Left colon (tissue), 2 donors: ENCODE measurements at regions not wholly inside any gene's neighbourhood (a gene's known extent, or its start where the extent isn't known, plus 50 kb on each side); places are given as distances from the start of the nearest gene placed in this dataset.
A peak's percentile ranks its signal among the peaks of the same experiment; 100 is the strongest.

Source experiments
- ATAC-seq: fragments of 200-7000 bp; cut with Tn5 transposase; one replicate; pipeline ENCODE4 v1.9.1; 2020; ENCODE audit warnings: mild to moderate bottlenecking, moderate library complexity
- DNase-seq, 2 donors: peaks; one replicate each; pipeline ENCODE4 v3.0.0-alpha.2; 2020
- intact Hi-C, 2 donors: fragments of 100-400 bp; cut with DNase I in 1 of 2; cut with micrococcal nuclease in 1 of 2; formaldehyde crosslinking; loops; one replicate each; pipeline versions ENCODE4 v1.11.2 to v1.14.0; 2022; cut with DNase I, micrococcal nuclease
- donor health status: DM: no; HTN: no; CAD: no.
- donor health status: DM: yes; HTN: yes; CAD: no.

- DNase-seq (no peak), ATAC-seq (no peak)
- intact Hi-C loops = no loop called here
Observed at GRCh38 chr19:28034936-28035335, 1178.0 kb downstream of the UQCRFS1 start.

- DNase-seq (no peak), ATAC-seq (no peak)
- intact Hi-C loops = no loop called here
Observed at GRCh38 chr19:28028881-28029444, 1184.0 kb downstream of the UQCRFS1 start.

- ATAC-seq (no peak), DNase-seq (no peak)
- intact Hi-C loops = no loop called here
Observed at GRCh38 chr19:28027116-28027515, 1185.8 kb downstream of the UQCRFS1 start.

- DNase-seq (no peak), ATAC-seq (no peak)
- intact Hi-C loops = no loop called here
Observed at GRCh38 chr19:28026636-28027035, 1186.3 kb downstream of the UQCRFS1 start.

GRCh38 chr19:28024920-28025319, 1188.0 kb downstream of the UQCRFS1 start:
- DNase-seq (no peak), ATAC-seq (no peak)
- intact Hi-C loops = no loop called here

DNA sequence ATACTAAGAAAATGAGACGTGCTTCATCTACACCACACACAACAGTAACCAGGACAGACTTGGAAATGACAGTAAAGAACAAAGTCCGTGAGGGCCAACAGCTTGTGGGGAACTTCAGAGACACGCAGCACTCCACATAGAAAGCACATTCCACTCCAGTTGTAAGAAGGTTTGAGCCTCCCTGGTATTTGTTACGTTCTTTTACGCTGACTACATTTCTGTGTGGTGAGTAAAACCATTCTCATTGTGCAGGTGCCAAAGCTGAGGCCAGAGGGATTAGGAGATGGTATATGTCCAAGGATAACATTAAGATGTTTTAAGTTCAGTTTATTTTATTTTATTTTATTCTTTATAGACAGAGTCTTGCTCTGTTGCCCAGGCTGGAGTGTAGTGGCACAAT, 1189.9 kb downstream of the UQCRFS1 start:
- no peak for DNase-seq
- intact Hi-C loops = no loop called here
- no peak for ATAC-seq

DNA sequence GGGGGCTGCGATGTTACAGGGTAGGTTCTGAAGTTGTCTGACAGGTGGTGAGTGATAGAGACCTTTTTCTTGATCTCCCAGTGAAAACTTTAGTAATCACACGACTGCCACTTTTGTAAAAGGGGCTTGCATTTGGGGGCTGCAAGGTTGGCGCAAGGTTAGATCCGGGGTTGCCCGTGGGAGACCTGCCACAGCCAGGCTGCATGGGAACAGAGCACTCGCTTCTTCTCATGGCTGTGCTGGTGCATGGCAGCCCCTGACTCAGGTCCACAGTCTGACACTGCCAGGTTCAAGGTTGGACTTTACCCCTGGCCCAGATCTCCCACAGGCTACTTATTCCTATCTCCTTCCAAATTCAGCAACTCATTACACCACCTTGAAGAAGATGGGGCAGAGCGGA, 1190.4 kb downstream of the UQCRFS1 start:
- DNase-seq (no peak), ATAC-seq (no peak)
- intact Hi-C loops = no loop called here

DNA sequence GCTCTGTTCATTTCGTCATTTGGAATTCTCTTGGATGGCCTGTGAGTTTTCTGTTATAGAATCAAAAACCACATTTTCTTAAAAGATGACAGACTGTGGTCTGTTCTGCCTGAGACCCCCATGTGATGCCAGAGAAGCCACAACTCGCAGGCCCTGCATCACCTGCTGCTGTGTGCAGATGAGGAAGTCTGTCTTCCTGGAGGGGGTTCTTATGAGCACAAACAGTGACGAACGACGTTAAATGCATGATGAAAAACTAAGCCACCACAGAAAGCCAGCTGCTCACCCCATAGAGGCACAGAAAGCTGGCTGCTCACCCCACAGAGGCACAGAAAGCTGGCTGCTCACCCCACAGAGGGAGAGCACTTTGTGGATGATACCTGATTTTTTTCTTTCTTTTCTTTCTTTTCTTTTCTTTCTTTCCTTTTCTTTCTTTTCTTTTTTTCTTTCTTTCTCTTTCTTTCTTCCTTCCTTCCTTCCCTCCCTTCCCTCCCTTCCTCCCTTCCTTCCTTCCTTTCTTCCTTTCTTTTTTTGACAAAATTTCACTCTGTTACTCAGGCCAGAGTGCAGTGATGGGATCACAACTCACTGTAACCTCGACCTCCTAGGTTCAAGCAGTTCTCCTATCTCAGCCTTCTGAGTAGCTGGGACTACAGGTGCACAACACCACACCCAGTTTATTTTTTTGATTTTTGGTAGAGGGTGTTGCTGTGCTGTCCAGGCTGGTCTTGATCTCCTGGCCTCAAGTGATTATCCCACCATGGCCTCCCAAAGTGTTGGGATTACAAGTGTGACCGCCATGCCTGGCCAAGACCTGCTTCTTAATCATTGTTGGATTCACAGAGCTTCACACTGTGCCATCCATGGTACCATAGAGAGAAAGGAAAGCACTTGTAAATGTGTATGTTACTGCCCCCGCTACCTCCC, 1191.4 kb downstream of the UQCRFS1 start:
- DNase-seq (no peak), ATAC-seq (no peak)
- intact Hi-C loops = no loop called here

DNA sequence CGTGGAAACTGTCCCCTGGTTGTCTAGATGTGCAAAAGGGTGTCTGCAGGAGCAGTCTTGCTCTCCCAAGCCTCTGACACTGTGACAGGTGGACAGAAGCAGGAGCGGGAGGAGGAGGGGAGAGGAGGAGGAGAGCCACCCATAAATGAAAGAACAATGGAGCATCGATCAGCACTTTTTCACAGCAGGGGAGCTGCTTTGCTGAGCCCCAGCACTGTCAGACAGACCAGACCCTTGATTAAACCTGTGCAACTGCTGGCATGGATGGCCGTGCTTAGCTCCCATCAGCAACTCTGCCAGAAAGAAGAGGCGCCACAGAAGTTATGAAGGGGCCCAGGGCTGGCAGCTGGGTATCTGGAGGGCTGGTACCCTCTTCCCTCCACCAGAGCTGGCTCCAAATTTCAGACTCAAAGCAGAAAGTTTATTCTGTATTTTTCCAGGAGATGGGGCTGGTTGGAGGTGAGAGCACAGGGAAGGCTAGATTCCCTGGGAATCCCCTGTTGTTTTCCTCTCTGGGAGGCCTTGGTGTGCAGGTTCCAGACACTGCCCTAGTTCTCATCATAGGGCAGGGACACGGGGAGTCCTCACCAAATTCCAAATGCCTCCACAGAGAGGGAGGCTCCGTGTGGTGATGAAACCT, 1192.2 kb downstream of the UQCRFS1 start:
- ATAC-seq = no peak
- intact Hi-C loops = no loop called here
- DNase-seq = no peak

DNA sequence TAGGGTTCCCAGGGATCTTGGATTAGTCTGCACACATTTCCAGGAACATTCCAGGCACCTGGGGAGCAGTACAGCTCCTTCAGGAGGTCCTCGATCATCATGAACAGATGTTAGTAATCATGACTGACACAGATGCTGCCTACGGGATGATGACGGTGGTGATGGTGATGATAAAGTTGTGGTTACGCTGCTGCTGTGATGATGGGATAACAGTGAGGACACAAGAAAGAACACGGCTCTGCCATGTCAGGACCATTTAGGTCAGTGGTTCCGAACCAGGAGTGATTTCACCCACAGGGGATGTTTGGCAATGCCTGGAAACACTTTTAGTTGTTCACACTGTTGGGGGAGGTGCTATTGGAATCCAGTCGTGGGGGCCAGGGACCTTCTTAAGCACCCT, 1193.0 kb downstream of the UQCRFS1 start:
- intact Hi-C loops = no loop called here
- no peak for ATAC-seq
- no peak for DNase-seq

GRCh38 chr19:28019371-28019770, 1193.6 kb downstream of the UQCRFS1 start:
- intact Hi-C loops = no loop called here
- DNase-seq (no peak), ATAC-seq (no peak)

DNA sequence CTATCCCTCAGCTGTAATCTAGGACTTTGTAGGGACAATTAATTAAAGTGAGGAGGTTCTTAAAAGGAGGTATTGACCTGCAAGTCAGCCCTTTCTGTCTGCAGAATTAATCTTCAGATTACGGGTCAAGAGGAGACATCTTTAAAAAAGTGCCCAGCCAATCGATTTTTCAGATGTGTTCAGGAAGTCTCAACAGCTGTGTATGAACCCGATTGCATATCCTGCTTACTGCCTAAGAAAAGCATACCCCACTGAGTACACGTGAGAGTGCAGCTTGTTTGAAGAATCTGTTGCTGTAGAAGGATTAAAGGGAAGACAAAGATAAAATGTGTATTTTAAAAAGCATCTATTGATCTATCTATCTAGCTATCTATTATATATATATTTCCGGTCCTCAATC, 1194.5 kb downstream of the UQCRFS1 start:
- no peak for ATAC-seq
- DNase-seq = no peak

DNA sequence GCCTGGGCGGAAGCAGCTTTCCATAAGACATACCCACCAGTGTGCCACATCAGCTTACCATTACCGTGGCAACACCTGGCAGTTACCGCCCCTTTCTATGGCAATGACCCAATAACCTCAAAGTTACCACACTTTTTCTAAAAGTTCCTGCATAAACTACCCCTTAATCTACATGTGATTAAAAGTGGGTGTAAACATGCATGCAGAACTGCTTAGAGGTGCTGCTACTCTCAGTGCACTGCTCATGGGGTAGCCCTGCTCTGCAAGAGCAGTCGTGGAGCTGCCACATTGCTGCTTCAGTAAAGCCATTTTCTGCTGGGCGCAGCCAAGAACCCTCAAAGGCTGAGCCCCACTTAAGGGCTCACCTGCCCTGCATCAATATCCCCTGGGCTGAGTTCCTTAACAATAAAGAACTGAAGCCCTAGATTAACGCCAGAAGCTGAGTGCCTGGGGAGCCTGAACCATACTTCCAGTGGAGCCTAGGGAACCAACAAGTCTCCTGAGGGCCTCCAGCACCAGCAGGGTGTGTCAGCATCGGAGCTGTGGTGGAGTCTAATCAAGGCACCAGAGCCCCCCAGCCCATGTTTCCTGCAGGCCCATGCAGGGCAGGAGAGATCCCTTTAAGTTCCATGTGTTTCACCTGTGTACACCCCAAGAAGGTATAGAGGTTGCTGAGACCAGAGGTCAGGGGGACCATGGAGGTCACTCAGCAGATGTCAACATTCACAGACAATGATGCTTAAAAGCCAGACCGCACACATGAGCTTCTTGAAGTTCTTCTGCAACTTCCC, 1198.1 kb downstream of the UQCRFS1 start:
- DNase-seq (no peak), ATAC-seq (no peak)
- intact Hi-C loops = no loop called here

More for the DNA sequence above, 1194.5 kb downstream of the UQCRFS1 start:
- intact Hi-C loops = no loop called here

GRCh38 chr19:28012361-28012760, 1200.6 kb downstream of the UQCRFS1 start:
- no peak for ATAC-seq

DNA sequence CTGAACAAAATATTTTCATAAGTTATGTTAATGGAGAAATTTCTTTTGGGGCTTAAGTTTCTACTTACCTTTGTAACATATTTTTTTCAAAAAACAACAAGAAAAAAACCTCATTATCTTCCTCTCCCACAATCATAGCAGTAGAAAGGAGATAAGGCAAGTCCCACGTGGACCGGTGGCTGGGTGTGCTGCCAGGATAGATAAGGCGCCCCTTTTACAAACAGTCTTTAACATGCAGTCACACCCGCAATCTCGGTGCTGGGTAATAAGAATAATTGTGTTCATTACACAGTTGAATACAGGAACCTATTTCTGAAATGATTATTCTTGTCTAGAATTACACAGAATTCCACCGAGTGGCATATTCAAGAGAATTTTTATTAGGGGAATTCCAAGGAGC, 1202.3 kb downstream of the UQCRFS1 start:
- DNase-seq = peak in 1 of 2 donors; percentile 14
- intact Hi-C loops = no loop called here
- ATAC-seq = peak; percentile 68

More at GRCh38 chr19:28012361-28012760, 1200.6 kb downstream of the UQCRFS1 start:
- intact Hi-C loops = no loop called here
- DNase-seq = no peak

GRCh38 chr19:28009696-28010095, 1203.3 kb downstream of the UQCRFS1 start:
- ATAC-seq (no peak), DNase-seq (no peak)
- intact Hi-C loops = no loop called here

DNA sequence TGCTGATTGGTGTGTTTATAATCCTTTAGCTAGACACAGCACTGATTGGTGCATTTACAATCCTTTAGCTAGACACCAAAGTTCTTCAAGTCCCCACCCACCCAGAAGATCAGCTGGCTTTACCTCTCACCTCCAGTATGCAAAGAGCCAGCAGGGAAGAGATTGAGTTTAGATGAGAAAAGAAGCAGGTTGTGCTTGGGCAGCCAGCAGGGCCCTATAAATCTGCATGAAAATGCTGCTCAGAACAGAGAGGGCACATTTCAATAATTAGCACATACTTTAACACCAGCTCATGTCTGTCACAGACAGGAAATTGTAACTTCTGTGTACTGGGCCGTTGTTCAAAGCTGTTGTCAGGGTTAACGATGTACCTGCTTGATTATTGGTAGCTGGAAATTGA, 1204.3 kb downstream of the UQCRFS1 start:
- DNase-seq = no peak
- no peak for ATAC-seq
- intact Hi-C loops = no loop called here

GRCh38 chr19:28003543-28003942, 1209.4 kb downstream of the UQCRFS1 start:
- ATAC-seq (no peak), DNase-seq (no peak)
- intact Hi-C loops = no loop called here

- DNase-seq = no peak
- intact Hi-C loops = no loop called here
Observed at GRCh38 chr19:27997069-27997468, 1215.9 kb downstream of the UQCRFS1 start.

More at GRCh38 chr19:27997069-27997468, 1215.9 kb downstream of the UQCRFS1 start:
- no peak for ATAC-seq
